GM19372 (cell line): ENCODE measurements at regions not wholly inside any gene's neighbourhood (a gene's known extent, or its start where the extent isn't known, plus 50 kb on each side); places are given as distances from the start of the nearest gene placed in this dataset.

ENCODE experiments used
- ATAC-seq: cut with Tn5 transposase; IDR thresholded peaks from one replicate; pipeline ENCODE4 v1.9.1; 2021; ENCODE audit warnings: mild to moderate bottlenecking, low read depth, moderate library complexity; ENCODE audit not compliant: unreplicated experiment

DNA sequence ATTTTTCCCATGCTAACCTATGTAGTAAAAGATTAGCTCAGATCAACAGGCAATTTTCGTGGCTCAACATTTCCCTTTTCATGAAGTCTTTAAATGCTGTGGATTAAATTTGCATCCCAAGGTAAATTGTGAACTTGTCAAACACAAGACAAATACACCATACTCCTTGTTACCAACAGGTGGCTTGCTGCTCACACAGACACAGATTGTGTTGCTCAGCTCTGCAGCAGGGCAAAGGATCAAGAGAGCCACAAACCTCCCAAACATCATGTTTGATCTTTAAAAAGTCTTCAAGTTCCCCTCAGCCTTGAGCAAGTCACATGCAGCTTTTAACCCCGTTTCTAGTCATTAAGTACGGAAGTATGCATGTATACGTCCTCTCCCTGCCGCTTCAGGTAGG is 119.6 kb upstream of the CNTNAP4 start:
- no peak for ATAC-seq

DNA sequence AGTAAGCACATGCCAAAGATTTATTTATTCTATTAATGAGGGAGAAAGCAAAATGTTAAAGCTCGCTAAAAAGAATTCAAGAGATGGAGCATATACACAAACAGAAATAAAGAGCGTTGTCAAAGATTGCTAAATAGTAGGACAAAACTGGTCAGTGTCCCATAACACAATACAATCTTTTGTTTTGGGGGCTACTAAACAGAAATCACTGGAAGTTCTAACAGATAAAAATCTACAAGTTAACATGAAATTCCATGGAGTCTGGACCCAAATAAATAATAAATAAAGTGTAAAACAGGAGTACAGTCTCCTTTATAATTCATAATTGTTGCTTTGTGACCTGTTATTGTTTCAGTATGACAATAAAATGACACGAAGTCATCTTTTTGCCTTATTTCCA is 115.2 kb upstream of the CNTNAP4 start:
- no peak for ATAC-seq

DNA sequence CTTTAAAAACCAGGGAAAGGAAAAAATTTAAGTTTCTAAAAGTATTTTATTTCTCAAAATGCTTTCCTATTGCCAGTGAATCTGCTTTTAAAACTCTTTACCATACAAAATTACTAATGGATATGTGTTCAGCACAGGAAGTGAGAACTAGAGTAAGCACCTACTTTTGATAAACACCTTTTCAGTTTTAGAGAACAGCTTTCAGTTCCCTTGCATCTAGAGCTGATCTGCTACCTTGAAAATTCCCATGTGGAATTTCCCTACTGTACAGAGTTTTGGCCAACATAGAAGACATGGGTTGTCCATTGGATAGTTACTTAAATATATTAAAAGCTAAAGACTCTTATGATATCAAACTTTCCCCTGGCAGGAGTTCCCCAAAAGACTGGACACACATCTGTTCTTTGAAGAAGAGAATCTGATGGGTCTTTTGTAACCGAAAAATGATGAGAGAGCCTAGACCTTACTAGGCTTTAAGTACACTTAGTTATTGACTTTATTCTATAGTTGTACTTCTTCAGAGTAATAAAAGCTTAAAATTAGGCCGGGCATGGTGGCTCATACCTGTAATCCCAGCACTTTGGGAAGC is 112.1 kb upstream of the CNTNAP4 start:
- no peak for ATAC-seq

DNA sequence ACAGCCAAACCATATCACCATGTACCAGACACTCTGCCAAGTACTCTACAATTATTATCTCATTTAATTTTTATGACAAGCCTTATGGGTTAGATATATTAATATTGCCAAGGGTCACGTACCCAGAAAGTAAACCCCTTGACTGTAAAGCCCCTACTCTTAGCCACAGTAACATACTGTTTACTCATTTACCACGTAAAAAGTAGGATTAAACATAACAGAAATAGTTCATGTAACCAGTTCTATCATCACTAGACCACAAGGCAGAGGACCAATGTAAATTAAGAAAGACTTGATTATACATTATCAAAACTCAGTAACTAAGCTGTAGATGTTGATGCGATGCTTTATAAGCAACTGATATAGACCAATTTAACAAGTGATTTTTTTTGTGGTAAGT is 101.5 kb upstream of the CNTNAP4 start:
- no peak for ATAC-seq

DNA sequence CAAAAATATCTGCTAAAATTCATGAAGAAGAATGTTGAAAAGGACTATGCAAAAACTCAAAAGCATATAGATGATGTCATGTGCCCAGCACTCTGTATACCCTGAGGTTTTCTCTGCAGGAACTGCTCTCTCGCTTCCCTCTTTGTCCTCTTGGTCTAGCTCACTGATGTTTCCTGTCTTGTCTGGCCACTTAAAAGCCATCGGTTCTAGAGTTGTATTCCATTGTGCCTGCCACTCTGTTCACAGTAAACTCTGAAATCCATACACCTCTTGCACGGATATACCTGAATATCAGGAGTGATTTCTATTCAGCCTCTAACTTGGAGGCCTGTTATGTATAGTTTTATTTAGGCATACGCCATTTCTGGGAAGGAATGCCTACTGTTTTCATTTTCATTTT is 101.0 kb upstream of the CNTNAP4 start:
- ATAC-seq, result peak; percentile 63

DNA sequence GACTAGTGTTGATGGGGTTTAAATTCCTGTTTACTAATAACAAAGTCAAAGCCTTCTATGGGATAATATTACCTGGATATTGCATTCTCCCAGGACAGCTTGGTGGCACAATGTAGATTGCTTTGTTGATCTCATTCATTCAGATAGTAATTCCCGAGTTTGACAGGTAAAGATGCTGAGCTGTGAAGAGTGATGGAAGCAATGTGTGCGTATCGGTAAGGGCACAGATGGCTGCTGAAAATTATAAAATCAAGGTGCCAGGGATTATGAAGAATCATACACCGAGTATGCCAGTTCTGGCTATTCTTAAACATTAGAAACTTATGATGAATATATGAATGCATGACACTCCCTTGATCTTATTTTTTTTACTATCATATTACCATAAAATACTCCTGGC is 100.6 kb upstream of the CNTNAP4 start:
- no peak for ATAC-seq

DNA sequence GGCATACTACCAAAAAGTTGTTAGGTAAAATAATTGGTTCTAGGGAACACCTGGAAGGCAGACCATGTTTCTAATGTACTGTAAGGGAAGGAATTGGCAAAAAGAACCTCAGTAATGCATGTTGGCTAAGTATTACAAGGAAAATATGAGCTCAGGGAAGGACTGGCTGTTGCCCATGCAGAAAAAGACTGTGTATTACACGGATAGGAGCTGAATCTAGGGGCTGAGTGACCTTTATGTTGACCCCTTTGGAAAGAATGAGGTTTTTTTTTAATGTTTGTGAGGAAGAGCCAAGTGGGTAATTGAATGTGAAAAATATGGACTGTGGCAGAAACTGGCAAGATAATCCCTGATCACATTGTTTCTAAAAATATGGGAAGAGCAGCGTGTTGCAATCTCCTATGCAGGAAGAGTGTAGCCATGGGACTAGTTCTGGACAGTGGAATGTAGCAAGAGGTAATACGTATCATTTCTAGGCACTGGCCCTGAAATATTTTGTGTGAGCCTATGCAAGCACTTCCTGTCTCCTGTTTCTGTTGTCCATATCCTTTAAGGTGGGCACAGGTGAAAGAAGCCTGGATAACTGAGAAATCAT is 95.1 kb upstream of the CNTNAP4 start:
- ATAC-seq, result no peak

DNA sequence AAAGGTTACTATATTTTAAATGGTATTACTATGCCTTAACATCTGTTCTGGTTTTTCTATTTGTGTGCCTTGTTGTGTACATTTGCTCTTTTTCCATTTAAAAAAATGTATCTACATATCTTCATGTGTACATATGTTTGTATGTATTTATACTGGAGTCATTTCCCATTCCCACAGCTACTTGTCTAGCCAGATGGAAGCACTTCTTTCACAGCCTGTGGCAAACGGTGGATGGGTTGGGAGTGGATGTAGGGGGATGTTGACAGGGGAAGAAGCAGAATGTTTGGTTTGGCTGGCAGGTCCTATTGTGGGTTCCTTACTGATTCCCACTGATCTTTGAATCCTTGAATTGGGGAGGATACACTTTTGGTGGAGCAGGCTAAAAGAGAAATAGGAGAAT is 93.6 kb upstream of the CNTNAP4 start:
- no peak for ATAC-seq

DNA sequence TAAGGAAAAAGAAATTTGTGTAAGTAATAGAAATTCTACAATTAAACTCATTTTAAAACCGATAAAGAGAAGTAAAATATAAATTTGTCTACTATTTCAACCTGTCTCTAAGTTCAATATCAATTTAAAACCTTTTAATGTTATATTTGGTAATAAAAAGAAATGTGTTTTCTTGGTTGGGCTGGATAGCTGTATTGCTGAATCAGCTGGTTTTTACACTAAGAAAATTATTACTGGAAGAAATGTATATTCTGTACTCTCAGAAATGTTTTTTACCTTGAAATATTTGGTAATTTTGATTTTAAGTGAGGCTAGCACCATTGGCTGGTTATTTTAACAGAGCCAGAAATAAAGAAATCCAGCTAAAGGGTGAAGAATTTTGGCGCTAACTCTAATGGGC is 87.1 kb upstream of the CNTNAP4 start:
- ATAC-seq, result no peak

DNA sequence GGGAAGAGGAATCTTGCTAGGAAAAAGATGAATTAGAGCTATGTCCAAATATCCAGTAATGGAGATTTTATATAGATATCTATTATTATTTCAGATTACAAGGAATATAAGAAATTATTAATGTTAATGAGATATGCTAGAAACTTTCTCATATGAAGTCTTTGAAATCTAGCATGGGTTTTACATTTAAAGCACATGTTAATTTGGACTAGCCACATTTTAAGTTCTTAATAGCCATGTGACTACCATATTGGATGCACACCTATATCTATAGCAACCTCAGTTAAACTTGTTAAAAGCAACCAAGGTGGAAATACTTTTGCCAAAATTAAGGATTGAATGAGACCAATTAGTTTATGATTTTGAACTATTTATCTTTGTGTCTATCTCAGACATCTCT is 86.7 kb upstream of the CNTNAP4 start:
- ATAC-seq, result no peak

DNA sequence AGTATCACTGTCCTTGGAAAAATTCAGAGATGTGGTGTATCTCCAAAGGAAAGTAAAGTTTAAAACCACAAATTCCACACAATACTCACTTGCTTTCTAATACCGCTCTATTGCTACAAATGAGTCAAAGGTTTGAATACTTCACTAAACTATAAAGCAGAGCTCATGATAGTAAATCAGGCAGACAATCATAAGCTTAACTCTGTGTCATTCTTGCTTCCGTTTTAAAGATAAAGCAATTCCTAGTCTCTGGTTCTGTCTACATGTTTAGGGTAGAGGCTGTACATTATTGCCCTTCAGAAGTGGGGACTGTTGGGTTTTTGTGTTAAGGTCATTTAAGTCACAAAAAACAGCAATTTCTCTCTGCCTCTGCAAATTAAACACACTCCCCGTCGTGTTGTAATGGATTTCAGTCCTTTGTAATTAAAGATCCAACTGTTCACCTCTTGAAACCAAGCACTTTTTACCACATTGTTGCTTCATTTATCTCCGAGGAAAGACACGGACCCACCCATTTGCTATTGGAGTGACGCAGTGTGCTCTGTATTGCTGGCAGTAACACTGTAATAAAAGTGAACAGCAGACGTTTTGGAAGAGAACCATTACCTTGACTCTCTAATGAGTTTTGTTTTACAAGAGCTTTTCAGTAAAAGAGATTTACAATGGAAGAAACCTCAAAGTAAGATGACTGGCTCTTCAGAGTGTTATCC is 83.1 kb upstream of the CNTNAP4 start:
- no peak for ATAC-seq

DNA sequence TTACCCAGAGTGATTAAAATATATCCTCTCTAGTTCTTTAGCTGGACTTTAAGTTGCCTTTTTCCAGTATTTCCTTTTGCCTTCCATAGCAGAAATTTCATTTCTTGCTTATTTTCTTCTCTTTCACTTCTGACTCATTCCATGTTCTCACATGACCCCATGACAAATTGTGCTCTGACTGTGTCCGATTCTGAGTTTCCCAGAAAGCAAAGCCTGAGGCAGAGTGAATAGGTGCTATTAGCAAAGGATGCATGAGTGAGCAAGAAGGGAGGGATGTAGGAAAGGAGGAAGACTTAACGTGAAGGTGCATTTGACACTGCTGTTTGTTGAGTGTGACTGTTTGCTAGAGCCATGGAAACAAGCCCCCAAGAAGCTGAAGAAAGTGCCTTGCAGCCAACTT is 82.6 kb upstream of the CNTNAP4 start:
- ATAC-seq, result no peak

DNA sequence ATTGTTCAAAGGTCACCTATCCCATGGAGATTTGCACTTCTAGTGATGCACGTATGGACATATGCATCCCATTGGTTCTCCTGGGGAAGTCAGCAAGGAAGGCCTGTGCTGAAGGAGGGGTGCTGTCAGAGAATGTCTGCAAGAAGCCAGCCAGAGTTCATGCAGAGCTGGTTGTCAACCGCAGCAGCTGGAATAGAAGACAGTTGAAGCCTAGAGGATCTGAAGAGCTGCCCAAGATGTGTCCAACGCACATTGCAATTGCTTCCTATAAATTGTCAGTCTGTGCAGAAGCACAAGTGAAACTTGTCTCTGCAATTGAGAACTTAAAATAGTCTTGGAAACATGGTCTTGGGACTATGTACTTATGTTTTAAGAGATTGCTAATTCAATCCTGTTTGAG is 82.1 kb upstream of the CNTNAP4 start:
- ATAC-seq, result no peak

DNA sequence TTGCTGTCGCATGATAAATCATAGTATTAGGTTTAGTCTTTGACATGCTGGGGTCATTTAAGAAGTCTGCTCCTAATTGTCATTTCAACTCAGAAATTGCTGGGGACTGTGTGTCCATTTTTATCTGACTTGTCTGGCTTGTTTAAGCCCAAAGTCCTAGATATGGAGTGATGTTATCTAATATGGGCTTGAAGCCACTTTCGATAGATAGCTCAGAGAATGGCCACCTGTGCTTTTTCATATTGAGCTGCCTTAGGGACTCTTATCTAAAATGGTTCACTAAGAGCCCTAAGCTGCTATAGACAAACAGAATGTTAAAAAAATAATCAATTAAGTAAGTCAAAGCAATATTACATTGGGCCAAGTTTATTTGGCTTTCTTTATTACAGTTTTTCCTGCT is 81.6 kb upstream of the CNTNAP4 start:
- no peak for ATAC-seq

DNA sequence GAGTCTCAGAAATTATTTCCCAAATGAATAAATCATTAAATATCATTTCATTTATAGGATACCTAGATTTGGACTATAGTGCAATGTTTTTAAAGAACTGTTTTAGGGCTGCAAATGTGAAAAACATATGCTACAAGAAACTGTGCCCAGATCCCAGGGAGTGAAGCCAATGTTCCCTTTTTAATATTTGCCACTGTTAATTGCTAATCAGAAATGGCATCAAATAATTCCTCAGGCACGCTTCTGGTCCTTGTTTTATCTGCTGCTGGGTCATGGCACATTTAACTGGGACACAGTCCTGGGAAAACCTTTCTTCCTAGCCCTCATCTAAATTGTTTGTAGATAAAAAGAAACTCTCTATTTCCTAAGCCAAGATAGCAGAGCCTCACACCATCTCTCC is 79.3 kb upstream of the CNTNAP4 start:
- ATAC-seq, result no peak

DNA sequence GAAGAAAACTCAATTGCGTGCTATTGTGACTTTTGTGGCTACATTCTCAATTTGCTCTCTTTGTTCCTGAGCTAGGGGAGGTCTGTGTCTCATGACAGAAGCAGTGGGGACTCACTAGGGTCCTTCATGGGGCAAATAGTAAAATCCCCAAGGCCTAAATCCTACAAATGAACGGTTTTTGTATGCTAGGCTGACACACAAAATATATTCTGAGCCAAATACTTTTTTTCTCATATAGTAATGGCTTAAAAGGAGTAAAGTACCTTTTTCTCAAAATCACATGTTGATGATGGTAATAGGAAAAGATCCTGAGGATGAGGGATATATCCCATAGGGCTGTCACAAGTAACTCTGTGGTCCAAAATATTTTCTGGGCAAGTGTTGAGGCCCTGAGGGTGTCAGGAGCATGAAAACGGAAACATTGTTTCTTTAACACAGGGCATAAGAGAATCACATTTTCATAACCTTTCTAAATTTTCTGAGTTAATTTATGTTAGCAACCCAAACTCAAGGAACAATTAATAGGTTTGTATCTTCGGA is 77.5 kb upstream of the CNTNAP4 start:
- ATAC-seq, result no peak

DNA sequence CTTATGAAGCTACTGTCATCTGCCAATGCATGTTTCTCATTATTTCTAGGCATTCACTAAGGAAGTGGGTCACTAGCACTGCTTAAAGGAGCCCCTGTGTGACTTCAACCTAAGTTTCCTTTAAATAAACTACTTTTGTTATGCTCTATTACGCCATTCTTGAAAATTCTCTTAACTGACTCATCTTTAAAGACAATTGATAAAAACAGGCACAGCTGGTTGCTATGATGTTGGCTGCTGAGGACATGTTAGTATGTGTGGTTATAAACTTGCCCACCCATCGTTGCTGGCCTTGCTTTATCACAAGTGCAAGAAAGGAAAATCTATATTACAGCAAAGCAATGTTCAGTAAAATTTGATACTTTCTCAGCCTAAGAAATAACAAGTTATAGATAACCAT is 75.8 kb upstream of the CNTNAP4 start:
- ATAC-seq, result no peak

DNA sequence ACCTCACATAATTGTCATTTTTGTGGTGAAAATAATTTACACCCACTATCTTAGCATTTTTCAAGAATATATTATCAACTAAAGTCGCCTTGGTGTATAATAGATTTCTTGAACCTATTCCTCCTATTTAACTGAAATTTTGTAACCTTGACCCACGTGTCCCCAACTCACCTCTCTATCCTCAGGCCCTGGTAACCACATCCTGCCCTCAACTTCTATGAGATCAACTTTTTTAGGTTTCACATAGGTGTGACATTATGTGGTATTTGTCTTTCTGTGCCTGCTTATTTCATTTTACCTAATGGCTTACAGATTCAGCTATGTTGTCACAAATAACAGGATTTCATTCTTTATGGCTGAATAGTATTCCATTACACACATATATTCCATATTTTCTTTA is 73.0 kb upstream of the CNTNAP4 start:
- no peak for ATAC-seq

DNA sequence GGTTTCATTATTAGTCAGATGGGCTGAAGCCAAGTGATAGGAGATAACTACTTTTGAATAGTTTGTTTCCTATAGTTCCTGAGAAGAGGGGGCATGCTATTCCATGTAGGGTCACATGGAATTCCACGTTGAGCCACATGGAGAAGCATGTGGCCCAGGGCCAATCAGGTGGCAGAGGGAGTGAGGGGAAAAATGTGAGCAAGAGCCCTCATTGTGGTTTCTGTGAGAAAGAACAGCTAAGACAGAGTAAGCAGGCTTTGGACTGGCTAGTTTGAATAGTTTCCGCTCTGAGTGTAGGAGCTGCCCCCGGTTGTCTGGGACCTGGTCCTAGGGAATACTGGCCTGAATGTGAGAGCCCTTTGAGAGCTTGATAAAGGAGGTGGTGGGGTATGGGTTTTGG is 69.9 kb upstream of the CNTNAP4 start:
- ATAC-seq, result no peak

DNA sequence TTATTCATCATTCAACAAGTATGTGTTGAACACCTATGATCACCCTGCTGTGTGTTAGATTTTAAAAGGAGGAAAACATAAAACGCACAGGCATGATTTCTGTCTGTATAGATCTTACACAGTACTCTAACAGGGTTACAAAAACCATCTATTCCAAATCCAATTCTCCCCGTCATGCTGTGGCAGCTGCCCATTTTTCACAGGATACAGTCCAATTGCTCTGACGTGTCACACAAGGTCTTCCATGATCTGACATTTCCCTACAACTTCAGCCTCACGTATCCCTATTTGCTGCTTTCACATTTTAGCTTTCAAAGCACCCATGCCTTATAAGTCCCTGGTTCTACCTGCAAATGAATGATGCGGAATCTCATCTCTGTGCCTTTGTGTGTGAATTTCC is 67.0 kb upstream of the CNTNAP4 start:
- ATAC-seq, result no peak

DNA sequence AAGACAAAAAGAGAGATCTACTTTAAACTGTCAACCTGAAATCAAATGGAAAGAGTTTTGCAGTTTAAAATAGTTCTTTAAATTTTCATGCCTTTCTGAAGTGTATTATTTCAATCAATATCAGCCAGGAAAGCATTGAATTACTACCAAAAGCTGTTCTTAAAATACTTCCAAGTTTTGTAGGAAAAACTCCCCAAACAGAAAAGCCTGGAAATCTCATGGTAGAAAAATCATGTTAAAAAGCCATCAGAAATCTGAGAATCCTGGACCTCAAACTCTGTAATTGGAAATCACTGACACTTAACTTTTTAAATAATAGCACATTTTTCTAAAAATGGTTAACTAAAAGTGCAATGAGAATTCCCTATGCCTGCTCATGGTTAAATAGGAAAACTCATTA is 63.3 kb upstream of the CNTNAP4 start:
- no peak for ATAC-seq

DNA sequence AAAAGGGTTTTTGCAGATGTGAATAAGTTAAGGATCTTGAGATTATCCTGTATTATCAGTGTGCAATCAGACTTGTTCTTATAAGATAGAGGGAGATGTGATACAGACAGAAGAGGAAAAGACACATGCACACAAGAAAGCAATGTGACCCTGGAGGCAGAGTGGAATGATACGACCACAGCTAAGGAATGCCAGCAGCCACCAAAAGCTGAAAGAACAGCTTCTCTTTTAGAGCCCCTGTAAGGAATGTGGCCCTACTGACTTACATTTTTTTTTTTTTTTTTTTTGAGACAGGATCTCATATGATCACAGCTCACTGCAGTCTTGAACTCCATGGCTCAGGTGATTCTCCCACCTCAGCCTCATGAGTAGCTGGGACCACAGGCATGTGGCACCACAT is 62.3 kb upstream of the CNTNAP4 start:
- no peak for ATAC-seq
